ENCODE measurements at regions not wholly inside any gene's neighbourhood (a gene's known extent, or its start where the extent isn't known, plus 50 kb on each side); places are given as distances from the start of the nearest gene placed in this dataset.
"Not testable (repeated sequence)": the region's sequence is repeated elsewhere in the genome, so short reads cannot be mapped to it uniquely, and the experiment has no call there.

DNA sequence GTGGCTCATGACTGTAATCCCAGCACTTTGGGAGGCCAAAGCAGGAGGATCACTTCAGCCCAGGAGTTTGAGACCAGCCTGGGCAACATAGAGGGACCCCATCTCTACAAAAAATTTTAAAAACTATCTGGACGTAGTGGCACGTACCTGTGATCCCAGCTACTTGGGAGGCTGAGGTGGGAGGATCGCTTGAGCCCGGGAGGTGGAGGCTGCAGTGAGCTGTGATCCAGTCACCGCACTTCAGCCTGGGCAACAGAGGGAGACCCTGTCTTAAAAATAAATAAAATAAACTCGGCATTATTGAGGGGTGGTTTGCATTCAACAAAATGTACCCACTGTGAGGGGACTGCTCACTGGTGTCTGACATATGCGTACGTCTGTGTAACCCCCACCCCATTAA, 79.5 kb upstream of the GSE1 start:
- not testable (repeated sequence) for DNase-seq

- DNase-seq, result no peak
Observed at GRCh38 chr16:85534536-85535351, 78.4 kb upstream of the GSE1 start.

GRCh38 chr16:85535352-85536072, 77.6 kb upstream of the GSE1 start:
- no peak for DNase-seq

DNA sequence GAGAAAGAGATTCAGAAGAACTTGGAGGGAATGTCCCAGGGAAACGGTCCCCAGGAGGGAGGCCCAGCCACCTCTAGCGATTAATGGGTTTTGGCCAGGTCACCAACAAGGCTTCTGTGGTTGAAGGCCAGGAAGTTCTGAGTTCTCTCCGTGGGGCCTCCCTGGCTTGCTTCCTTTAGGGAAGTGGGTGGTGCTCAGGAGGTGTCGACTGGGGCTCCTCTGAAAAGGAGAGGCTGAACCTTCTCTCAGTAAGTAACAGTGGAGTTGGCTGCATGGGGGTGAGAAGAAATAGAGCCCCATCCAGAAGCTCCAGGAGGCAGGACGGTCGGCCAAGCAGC, 77.1 kb upstream of the GSE1 start:
- DNase-seq, result no peak

GRCh38 chr16:85536411-85537330, 76.5 kb upstream of the GSE1 start:
- no peak for DNase-seq

DNA sequence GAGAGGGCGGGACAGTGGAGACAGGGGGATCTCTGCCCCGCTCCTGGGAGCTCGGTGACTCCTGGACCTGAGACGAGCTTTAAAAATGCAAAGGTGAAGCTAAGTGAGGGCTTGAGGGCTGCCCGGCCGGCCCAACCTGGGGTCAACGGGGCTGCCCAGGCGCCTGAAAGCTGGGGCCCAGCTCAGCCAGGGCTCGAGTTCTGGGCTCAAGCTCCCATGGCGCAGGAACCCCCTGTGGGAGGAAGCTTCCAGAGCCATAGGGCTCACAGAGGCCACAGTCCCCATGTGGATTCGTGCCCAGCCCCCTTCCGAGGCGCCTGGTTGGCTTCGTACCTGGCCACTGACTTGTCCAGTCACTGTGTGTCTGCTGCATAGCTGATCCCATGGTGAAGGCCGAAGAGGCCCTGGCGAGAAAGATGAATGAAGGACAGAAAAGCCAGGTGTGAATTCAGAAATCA, 75.8 kb upstream of the GSE1 start:
- DNase-seq, result no peak

- no peak for DNase-seq
Observed at GRCh38 chr16:85537795-85538401, 75.2 kb upstream of the GSE1 start.

DNA sequence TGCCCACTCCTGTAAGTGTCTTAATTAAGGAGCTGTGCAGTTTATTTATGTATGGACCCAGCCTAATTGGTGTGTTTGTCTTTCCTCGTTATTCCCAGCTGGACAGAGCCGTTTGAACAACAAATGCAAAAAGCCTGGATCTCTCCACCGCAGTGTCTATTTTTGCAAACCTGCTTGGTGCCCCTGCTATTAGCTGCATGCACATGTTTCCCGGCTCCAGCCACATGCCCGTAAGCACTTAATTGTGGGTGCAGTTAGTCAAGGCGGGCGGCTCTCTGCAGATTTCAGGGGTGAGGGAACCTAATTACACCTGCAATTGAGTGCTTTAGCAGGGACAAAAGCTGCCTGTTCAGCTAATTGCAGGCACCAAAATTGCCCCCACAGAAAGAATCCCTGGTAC, 74.0 kb upstream of the GSE1 start:
- no peak for DNase-seq

DNA sequence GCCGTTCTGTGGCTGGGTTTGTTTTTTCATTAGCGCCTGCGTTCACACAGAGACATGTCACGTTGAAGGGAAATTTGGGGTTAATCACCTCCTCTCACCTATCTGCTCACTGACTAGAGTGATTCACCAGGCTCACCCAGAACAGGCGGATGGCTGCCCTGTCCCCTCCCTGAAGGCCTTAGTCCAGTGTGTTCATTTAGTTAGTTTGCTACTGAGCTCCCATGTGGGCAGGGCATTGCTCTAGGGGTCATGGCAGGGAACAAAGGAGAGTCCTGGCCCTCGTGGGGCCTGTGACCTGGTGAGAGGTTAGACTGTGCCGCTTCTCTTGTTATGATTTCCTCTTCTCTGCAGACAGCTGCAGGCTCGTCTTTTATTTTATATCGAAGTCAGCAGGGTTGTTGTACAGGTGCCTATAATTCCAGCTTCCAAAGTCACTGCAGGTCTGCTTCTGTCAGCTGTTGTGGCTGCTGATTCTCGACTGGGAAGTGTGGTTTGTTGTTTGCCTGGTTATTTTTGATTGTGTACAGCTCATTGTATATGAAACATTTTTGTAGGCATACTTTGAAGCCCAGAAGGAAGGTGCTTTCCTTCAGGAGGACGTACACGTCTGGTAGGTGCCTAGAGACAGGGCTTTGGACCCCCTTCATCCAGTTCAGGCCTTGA, 73.4 kb upstream of the GSE1 start:
- DNase-seq, result no peak

DNA sequence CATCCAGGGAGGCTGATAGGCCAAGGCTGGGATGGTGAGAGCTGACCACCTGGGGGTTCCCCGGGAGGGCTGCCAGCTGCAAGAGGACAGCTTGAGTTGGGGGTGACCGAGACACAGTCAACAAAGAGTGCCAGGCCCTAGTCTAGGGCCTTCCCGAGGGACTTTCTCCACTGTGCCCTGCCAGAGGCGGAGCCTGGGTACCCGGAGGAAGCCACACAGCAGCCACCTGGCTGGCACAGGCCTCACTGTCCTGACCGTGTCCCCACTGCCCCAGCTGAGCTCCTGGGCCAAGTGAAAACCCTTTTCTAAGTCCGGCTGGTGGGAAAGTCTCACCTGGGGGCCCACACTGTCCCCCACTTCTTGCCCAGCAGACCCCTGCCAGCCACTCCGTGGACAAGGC, 71.9 kb upstream of the GSE1 start:
- no peak for DNase-seq

DNA sequence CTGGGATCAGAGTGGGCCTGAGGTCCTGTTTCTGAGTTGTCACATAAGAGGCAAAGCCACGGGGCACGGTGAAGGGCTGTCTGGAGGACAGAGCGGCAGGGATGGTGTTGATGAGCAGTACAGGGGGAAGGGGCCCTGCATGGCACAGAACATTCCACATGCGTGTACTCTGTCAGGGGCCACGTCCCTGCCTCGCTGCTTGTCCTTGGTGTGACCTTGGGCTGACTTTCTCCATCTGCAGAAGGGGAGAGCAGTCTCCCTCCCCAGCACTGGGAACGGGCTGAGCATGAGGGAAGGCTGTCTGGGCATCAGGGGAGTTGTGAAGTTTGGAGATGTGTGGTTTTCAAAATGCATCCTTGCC, 71.5 kb upstream of the GSE1 start:
- no peak for DNase-seq

DNA sequence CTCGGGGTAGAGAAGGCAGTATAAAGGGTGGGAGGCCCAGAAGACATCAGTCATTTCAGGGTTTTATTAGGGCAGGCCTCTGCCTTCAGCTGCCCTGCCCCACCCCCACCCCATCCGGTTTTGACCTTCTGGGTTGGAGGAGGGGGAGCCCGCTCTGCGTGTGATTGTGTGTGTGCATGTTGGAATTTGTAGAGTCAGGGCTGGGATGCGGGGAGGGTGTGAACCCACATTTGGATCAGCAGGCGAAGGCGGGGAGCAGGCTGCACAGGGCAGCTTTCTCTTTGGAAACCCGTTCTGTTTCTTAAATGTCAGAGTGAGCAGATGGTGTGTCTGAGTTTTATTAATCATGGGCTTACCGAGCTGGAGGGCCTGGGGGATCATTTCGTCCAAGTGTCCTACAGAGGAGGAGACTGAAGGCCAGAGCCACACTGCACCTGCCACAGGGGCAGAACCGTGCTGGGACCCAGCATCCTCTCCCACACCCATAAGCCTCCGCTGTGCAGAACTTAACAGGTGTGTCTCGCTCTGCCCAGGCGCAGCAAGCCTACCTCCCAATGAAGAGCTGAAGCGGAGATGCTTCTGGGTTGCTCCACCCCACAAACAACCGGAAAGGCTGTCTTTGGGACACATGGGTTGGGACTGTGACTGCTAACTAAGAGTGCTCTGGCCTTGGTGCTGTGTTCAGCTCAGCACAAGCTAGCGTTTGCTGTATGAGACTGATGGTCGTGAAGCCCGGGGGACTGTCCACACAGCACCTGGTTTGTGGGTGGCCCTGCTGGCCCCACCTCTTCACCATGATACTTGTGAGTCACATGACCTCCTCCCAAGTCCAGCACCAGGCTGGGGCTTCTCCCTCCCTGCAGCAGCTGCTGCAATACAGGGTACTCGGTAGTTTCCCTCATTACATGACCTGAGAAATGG, 70.9 kb upstream of the GSE1 start:
- DNase-seq, result no peak

GRCh38 chr16:85543536-85543935, 69.6 kb upstream of the GSE1 start:
- DNase-seq, result no peak

GRCh38 chr16:85544016-85544415, 69.1 kb upstream of the GSE1 start:
- DNase-seq, result no peak

- DNase-seq, result no peak
Observed at GRCh38 chr16:85544668-85545067, 68.5 kb upstream of the GSE1 start.

GRCh38 chr16:85545227-85545818, 67.8 kb upstream of the GSE1 start:
- DNase-seq, result no peak

DNA sequence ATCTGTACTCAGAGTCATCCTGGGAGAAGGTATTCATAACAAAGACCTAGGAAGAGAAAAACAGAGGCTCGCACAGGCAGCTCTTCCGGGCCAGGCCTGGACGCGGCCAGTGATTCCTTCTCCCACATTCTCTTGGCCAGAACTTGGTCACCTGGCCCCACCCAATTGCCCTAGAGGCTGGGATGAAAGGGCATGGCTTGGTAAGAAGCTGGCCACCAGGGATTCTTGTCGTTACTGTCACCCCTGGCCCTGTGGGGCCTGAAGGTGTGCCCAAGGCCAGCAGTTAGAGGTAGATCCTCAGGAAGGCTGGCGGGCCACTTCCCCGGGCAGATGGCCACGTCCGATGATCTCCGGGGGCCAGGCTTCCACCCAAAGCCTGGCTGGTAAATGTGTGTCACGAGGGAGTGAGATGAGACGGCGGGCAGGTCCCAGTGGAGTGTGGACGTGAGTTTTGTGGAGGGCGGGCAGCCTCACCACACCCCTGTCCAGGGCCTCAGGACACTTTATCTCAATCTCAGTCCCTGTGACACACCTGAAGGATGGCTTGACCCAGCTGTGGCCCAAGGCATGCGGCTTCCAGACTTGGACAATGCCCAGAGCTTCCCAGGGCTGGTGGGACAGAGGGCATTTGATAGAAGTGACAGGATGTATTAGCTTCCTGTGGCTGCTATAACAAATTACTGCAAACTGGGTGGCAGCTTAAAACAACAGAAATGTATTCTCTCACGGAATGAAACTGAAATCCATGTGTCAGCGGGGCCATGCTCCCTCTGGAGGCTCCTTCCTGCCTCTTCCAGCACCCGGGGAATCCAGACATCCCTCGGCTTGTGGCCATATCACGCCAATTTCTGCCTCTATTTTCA, 66.3 kb upstream of the GSE1 start:
- no peak for DNase-seq

DNA sequence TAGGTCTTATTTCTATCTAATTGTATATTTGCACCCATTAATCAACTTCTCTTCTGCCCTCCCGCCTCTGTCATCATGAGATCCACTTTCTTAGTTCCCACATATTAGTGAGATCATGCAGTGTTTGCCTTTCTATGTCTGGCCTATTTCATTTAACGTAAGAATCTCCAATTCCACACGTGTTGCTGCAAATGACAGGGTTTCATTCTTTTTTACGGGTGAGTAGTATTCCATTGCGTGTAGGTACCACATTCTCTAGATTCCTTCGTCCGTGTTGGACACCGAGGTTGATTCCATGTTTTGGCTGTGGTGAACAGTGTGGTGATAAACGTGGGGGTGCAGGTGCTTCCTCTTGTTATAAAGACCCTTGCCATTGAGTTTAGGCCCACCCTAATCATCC, 64.7 kb upstream of the GSE1 start:
- no peak for DNase-seq

- no peak for DNase-seq
Observed at GRCh38 chr16:85549766-85550421, 63.2 kb upstream of the GSE1 start.
